HEK293 (cell line): ENCODE measurements at regions not wholly inside any gene's neighbourhood (a gene's known extent, or its start where the extent isn't known, plus 50 kb on each side); places are given as distances from the start of the nearest gene placed in this dataset.

Experiments
- CTCF ChIA-PET: fragments of 350-600 bp; formaldehyde crosslinking; extraction: SDS; loops from one replicate; lab custom pipeline; 2021; ENCODE audit warnings: antibody characterized with exemption; lab: Yijun Ruan, JAX
- POLR2A ChIA-PET: fragments of 300-600 bp; formaldehyde crosslinking; extraction: SDS; loops from one replicate; lab custom pipeline; 2020; ENCODE audit warnings: antibody characterized with exemption, inconsistent platforms; lab: Yijun Ruan, JAX
- H3K27ac ChIP-seq: fragments of 200-500 bp; sonication (Bioruptor generic); 2 replicates; pipeline ENCODE4 v1.5.1; 2014; ENCODE audit warnings: low read depth, low read length, control low read depth, inconsistent platforms; ENCODE audit errors: extremely low read depth
- H3K36me3 ChIP-seq, 2 experiments: fragments of 200-500 bp in 1 of 2; sonication (Bioruptor generic) in 1 of 2; 1 replicate in 1 of 2; 2 replicates in 1 of 2; pipeline ENCODE4 v1.5.1; 2014 to 2017; ENCODE audit warnings: inconsistent platforms in 2 of 2, low read length in 2 of 2; ENCODE audit not compliant: control insufficient read depth in 2 of 2, insufficient read depth in 1 of 2
- H3K4me1 ChIP-seq: fragments of 200-500 bp; sonication (Bioruptor generic); 2 replicates; pipeline ENCODE4 v1.5.1; 2014; ENCODE audit warnings: mild to moderate bottlenecking, low read length, inconsistent platforms; ENCODE audit not compliant: control insufficient read depth, insufficient read depth
- H3K4me3 ChIP-seq: 2 replicates; pipeline ENCODE4 v1.5.1; 2011; ENCODE audit warnings: low read depth, mild to moderate bottlenecking, control low read depth, low read length, moderate library complexity
- H3K9me3 ChIP-seq: fragments of 200-500 bp; sonication (Bioruptor generic); 2 replicates; pipeline ENCODE4 v1.5.1; 2014; ENCODE audit warnings: low read depth, low read length, inconsistent platforms; ENCODE audit not compliant: control insufficient read depth, insufficient read depth
- GFI1B ChIP-seq: fragments of 450-650 bp; formaldehyde crosslinking; IDR thresholded peaks from 2 replicates; pipeline ENCODE4 v1.5.1; 2016; ENCODE audit warnings: missing biosample characterization, missing genetic modification characterization
- GLI2 ChIP-seq: fragments of 450-650 bp; formaldehyde crosslinking; IDR thresholded peaks from 2 replicates; pipeline ENCODE4; 2017; ENCODE audit warnings: missing biosample characterization, missing genetic modification characterization, low read depth, borderline replicate concordance
- HOXC10 ChIP-seq: sonication (generic); formaldehyde crosslinking; IDR thresholded peaks from 2 replicates; pipeline ENCODE4 v1.8.1; 2023; ENCODE audit warnings: mild to moderate bottlenecking, missing genetic modification reagents
- MYNN ChIP-seq: fragments of 450-650 bp; formaldehyde crosslinking; IDR thresholded peaks from 2 replicates; pipeline ENCODE4 v1.5.1; 2016; ENCODE audit warnings: missing biosample characterization, missing genetic modification characterization, borderline replicate concordance
- OVOL3 ChIP-seq: fragments of 450-650 bp; formaldehyde crosslinking; IDR thresholded peaks from 2 replicates; pipeline ENCODE4 v1.5.1; 2016; ENCODE audit warnings: missing biosample characterization, missing genetic modification characterization
- SALL2 ChIP-seq: fragments of 450-650 bp; formaldehyde crosslinking; IDR thresholded peaks from 2 replicates; pipeline ENCODE4 v1.5.0; 2017; ENCODE audit warnings: missing biosample characterization, mild to moderate bottlenecking, missing genetic modification characterization, borderline replicate concordance
- ZBTB11 ChIP-seq: fragments of 450-650 bp; formaldehyde crosslinking; conservative IDR thresholded peaks from 2 replicates; pipeline ENCODE4 v1.5.1; 2016; ENCODE audit warnings: low read depth, missing biosample characterization, missing genetic modification characterization
- ZBTB17 ChIP-seq: fragments of 450-650 bp; formaldehyde crosslinking; IDR thresholded peaks from 2 replicates; pipeline ENCODE4 v1.5.1; 2016; ENCODE audit warnings: missing biosample characterization, missing genetic modification characterization
- ZBTB6 ChIP-seq: fragments of 450-650 bp; formaldehyde crosslinking; IDR thresholded peaks from 2 replicates; pipeline ENCODE4 v1.5.1; 2017; ENCODE audit warnings: missing biosample characterization, missing genetic modification characterization
- ZIC2 ChIP-seq: fragments of 450-650 bp; formaldehyde crosslinking; IDR thresholded peaks from 2 replicates; pipeline ENCODE4 v1.5.1; 2016; ENCODE audit warnings: missing biosample characterization, missing genetic modification characterization
- ZNF114 ChIP-seq: fragments of 450-650 bp; formaldehyde crosslinking; IDR thresholded peaks from 2 replicates; pipeline ENCODE4 v1.5.0; 2017; ENCODE audit warnings: missing biosample characterization, missing genetic modification characterization
- ZNF148 ChIP-seq: fragments of 450-650 bp; formaldehyde crosslinking; IDR thresholded peaks from 2 replicates; pipeline ENCODE4 v1.5.0; 2017; ENCODE audit warnings: missing biosample characterization, missing genetic modification characterization, borderline replicate concordance
- ZNF239 ChIP-seq: fragments of 450-650 bp; formaldehyde crosslinking; IDR thresholded peaks from 2 replicates; pipeline ENCODE4 v1.5.1; 2016; ENCODE audit warnings: missing biosample characterization, missing genetic modification characterization
- ZNF324 ChIP-seq: fragments of 450-650 bp; formaldehyde crosslinking; IDR thresholded peaks from 2 replicates; pipeline ENCODE4 v1.5.1; 2016; ENCODE audit warnings: missing biosample characterization, missing genetic modification characterization
- ZNF433 ChIP-seq: fragments of 450-650 bp; formaldehyde crosslinking; IDR thresholded peaks from 2 replicates; pipeline ENCODE4 v1.5.1; 2016; ENCODE audit warnings: missing biosample characterization, missing genetic modification characterization, low read depth
- ZNF48 ChIP-seq: fragments of 450-650 bp; formaldehyde crosslinking; IDR thresholded peaks from 2 replicates; pipeline ENCODE4 v1.5.1; 2016; ENCODE audit warnings: missing biosample characterization, missing genetic modification characterization
- ZNF610 ChIP-seq: fragments of 450-650 bp; formaldehyde crosslinking; IDR thresholded peaks from 2 replicates; pipeline ENCODE4 v1.5.1; 2016; ENCODE audit warnings: missing biosample characterization, missing genetic modification characterization, borderline replicate concordance
- ZNF837 ChIP-seq: fragments of 450-650 bp; formaldehyde crosslinking; IDR thresholded peaks from 2 replicates; pipeline ENCODE4 v1.5.1; 2016; ENCODE audit warnings: missing biosample characterization, missing genetic modification characterization
- TF ChIP-seq, protein P1 (sequence below): fragments of 450-650 bp; formaldehyde crosslinking; IDR thresholded peaks from 2 replicates; pipeline ENCODE4 v1.5.1; 2017; ENCODE audit warnings: missing biosample characterization, mild to moderate bottlenecking, missing genetic modification characterization, moderate library complexity

GRCh38 chr15:58308742-58309355 is 122.9 kb upstream of the LIPC start:
- no peak overlapping the region for H3K27ac ChIP-seq
- CTCF ChIA-PET = interaction anchor here (0.6 to 1.6 kb wide), 4 partner anchors 11 to 379 kb away, joined by 3 to 6 read pairs (median 4); no protein-coding TSS in a partner anchor

DNA sequence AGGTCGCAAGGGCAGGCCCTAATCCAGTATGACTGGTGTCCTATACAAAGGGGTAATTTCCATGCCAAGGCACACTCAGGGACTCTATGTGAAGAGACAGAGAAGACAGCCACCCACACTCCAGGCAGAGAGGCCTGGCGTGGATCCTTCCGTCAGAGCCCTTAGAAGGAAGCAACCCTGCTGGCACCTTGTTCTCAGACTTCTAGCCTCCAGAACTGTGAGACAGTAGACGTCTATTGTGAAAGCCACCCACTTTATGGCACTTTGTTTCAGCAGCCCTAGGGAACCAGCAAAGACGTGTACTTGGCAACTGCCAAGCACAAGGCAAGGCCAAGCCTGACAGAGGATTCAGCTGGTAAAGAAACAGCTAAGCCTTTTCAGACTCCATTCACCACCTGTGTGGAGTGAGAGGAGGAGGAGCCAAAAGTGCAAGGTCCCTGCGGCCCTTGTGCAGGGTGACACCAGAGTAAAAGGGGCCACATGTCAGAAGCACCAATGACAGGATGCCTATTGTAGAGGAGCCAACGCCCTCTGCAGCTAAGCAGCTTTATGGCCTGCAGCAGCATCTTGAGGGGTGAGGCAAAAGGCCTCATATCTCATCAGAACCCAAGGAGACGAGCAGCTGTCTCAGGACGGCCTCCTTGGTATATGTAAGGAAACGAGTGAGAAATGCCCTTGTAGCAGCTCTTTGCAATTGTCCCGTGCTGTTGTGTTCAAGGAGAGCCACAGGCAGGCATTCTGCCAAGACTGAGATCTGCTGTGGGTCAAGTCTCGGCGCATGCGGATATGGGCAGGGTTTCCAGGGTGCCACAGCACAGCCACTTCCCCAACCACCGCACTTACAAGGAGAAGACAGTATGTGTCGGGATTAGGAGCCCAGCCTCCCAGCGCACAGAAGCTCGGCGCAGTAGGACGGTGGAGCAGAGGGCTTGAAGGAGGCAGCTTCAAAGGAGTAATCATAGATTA is 121.5 kb upstream of the LIPC start:
- POLR2A ChIA-PET = no interaction called here

More at GRCh38 chr15:58308742-58309355, 122.9 kb upstream of the LIPC start:
- no peaks in the 10 kb centered on the region for H3K9me3 ChIP-seq
- H3K4me1 ChIP-seq = no peaks in the 10 kb centered on the region
- POLR2A ChIA-PET = no interaction called here
- no peaks in the 10 kb centered on the region for H3K36me3 ChIP-seq
- TF ChIP-seq ZNF148 (tag by site-specific recombination) = no peak
- TF ChIP-seq ZIC2 = no peak
- TF ChIP-seq MYNN (tag by site-specific recombination) = no peak
- TF ChIP-seq ZNF114 = no peak
- no peak for TF ChIP-seq ZNF610
- TF ChIP-seq ZNF433 (tag by site-specific recombination) = no peak
- no peak for TF ChIP-seq ZNF837 (tag by site-specific recombination)
- no peak for TF ChIP-seq HOXC10 (CRISPR knock-in tag)
- TF ChIP-seq ZNF239 (tag by site-specific recombination) = no peak
- TF ChIP-seq ZBTB6 (tag by site-specific recombination) = no peak
- TF ChIP-seq ZBTB17 (tag by site-specific recombination) = no peak
- no peak for TF ChIP-seq ZNF324 (tag by site-specific recombination)
- no peak for TF ChIP-seq GFI1B (tag by site-specific recombination)
- H3K4me3 ChIP-seq = no peak overlapping the region

More for the DNA sequence above, 121.5 kb upstream of the LIPC start:
- TF ChIP-seq OVOL3 (tag by site-specific recombination) (no peak), SALL2 (tag by site-specific recombination) (no peak), ZNF48 (tag by site-specific recombination) (no peak), GLI2 (tag by site-specific recombination) (no peak), ZBTB11 (tag by site-specific recombination) (no peak)
- TF ChIP-seq, protein P1, sequence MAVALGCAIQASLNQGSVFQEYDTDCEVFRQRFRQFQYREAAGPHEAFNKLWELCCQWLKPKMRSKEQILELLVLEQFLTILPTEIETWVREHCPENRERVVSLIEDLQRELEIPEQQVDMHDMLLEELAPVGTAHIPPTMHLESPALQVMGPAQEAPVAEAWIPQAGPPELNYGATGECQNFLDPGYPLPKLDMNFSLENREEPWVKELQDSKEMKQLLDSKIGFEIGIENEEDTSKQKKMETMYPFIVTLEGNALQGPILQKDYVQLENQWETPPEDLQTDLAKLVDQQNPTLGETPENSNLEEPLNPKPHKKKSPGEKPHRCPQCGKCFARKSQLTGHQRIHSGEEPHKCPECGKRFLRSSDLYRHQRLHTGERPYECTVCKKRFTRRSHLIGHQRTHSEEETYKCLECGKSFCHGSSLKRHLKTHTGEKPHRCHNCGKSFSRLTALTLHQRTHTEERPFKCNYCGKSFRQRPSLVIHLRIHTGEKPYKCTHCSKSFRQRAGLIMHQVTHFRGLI (tag by site-specific recombination) = no peak
- H3K27ac ChIP-seq = no peak overlapping the region
- no peak overlapping the region for H3K4me3 ChIP-seq
- CTCF ChIA-PET = interaction anchor here (0.5 to 1.1 kb wide), 4 partner anchors 19 to 440 kb away, joined by 3 read pairs; no protein-coding TSS in a partner anchor
- no peaks in the 10 kb centered on the region for H3K36me3 ChIP-seq
- H3K9me3 ChIP-seq = no peaks in the 10 kb centered on the region
- H3K4me1 ChIP-seq = no peaks in the 10 kb centered on the region
